Stimulated activated CD4-positive, alpha-beta T cell treated with anti-CD3 and anti-CD28 coated beads, Interleukin-12 subunit alpha, Interleukin-12 subunit beta, amount 100 ng/mL, for 24 hours (primary cell): ENCODE measurements at regions not wholly inside any gene's neighbourhood (a gene's known extent, or its start where the extent isn't known, plus 50 kb on each side); places are given as distances from the start of the nearest gene placed in this dataset.

Experiments
- DNase-seq, 2 experiments: peaks; one replicate each; pipeline ENCODE4 v3.0.0-alpha.2; 2020; ENCODE audit warnings: low read depth in 2 of 2

GRCh38 chr5:1939256-1939655 lies 56.5 kb upstream of the IRX4 start:
- DNase-seq: no peak

- DNase-seq: no peak
Measured at GRCh38 chr5:1938310-1939000, 55.7 kb upstream of the IRX4 start.

GRCh38 chr5:1937590-1937989 lies 54.9 kb upstream of the IRX4 start:
- DNase-seq: no peak

- DNase-seq: no peak
Measured at GRCh38 chr5:1936901-1937300, 54.2 kb upstream of the IRX4 start.

GRCh38 chr5:1936413-1936812 lies 53.7 kb upstream of the IRX4 start:
- no peak for DNase-seq

GRCh38 chr5:1934801-1935429 lies 52.2 kb upstream of the IRX4 start:
- DNase-seq: no peak

- no peak for DNase-seq
Measured at GRCh38 chr5:1934056-1934394, 51.3 kb upstream of the IRX4 start.

- no peak for DNase-seq
Measured at GRCh38 chr5:1933364-1934055, 50.8 kb upstream of the IRX4 start.
